ENCODE measurements at regions not wholly inside any gene's neighbourhood (a gene's known extent, or its start where the extent isn't known, plus 50 kb on each side); places are given as distances from the start of the nearest gene placed in this dataset.
"Not testable (repeated sequence)": the region's sequence is repeated elsewhere in the genome, so short reads cannot be mapped to it uniquely, and the experiment has no call there.

- TF ChIP-seq POLR2AphosphoS5 (IDR thresholded peaks at IDR 0.05; ENCODE audit: low read depth, low read length) (no peak), TAF1 (IDR thresholded peaks at IDR 0.05; ENCODE audit: borderline replicate concordance, low read depth, low read length) (no peak), POLR2A (IDR thresholded peaks at IDR 0.05; ENCODE audit: low read depth, low read length) (no peak)
- DNase-seq (ENCODE audit: insufficient read length), result no peak
- no peak for FAIRE-seq
Observed at GRCh38 chr9:7507026-7507425, 292.6 kb downstream of the DMAC1 start.

- FAIRE-seq (no peak), DNase-seq (ENCODE audit: insufficient read length) (no peak)
- TF ChIP-seq TAF1 (IDR thresholded peaks at IDR 0.05; ENCODE audit: borderline replicate concordance, low read depth, low read length) (no peak), POLR2A (IDR thresholded peaks at IDR 0.05; ENCODE audit: low read depth, low read length) (no peak), POLR2AphosphoS5 (IDR thresholded peaks at IDR 0.05; ENCODE audit: low read depth, low read length) (no peak)
Observed at GRCh38 chr9:7500521-7500920, 299.1 kb downstream of the DMAC1 start.

GRCh38 chr9:7491641-7492040 is 307.9 kb downstream of the DMAC1 start:
- DNase-seq (ENCODE audit: insufficient read length) (no peak), FAIRE-seq (no peak)
- no peak for TF ChIP-seq TAF1 (IDR thresholded peaks at IDR 0.05; ENCODE audit: borderline replicate concordance, low read depth, low read length)
- TF ChIP-seq POLR2A (IDR thresholded peaks at IDR 0.05; ENCODE audit: low read depth, low read length), result no peak
- TF ChIP-seq POLR2AphosphoS5 (IDR thresholded peaks at IDR 0.05; ENCODE audit: low read depth, low read length), result no peak

DNA sequence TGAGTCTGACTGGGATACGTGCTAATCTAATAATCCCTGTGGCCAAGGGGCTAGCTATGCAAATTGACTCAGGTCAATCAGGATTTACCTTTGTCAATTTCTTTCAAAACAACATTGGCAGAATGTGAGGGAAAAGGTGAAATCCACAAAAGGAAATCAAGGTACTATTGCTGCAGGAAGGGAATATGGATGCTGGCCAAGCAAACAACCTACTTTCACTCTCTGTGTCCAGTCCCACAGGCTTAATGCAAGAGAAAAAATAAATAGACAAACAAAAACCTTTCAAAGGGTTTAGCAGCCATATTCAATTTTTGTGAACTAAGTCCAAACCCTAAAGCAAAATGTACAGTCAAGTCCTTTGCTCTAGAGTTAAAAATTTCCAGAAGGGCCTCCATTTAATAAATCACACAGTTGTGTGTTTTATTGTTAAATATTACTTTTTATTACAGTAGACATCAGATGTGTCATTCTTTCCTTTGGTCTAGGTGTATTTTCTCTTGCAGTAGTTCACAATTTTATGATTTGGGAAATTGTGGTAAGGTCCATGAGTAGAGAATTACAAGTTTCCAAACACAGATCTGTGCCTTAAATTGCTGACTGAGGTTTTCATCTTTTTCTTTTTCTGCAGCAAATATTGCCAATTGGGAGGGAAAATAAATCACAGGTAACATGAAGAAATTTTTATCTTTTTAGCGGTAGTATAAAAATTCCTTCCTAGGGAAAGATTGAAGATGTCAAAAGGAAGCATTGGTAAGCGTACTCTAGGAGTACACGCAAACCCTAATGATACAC is 309.1 kb downstream of the DMAC1 start:
- no peak for DNase-seq (ENCODE audit: insufficient read length)
- TF ChIP-seq POLR2A (IDR thresholded peaks at IDR 0.05; ENCODE audit: low read depth, low read length) (no peak), TAF1 (IDR thresholded peaks at IDR 0.05; ENCODE audit: borderline replicate concordance, low read depth, low read length) (no peak), POLR2AphosphoS5 (IDR thresholded peaks at IDR 0.05; ENCODE audit: low read depth, low read length) (no peak)
- FAIRE-seq, result no peak

- DNase-seq (ENCODE audit: insufficient read length), result no peak
- FAIRE-seq, result no peak
- TF ChIP-seq POLR2A (IDR thresholded peaks at IDR 0.05; ENCODE audit: low read depth, low read length), result no peak
- no peak for TF ChIP-seq POLR2AphosphoS5 (IDR thresholded peaks at IDR 0.05; ENCODE audit: low read depth, low read length)
- no peak for TF ChIP-seq TAF1 (IDR thresholded peaks at IDR 0.05; ENCODE audit: borderline replicate concordance, low read depth, low read length)
Observed at GRCh38 chr9:7489036-7489435, 310.5 kb downstream of the DMAC1 start.

DNA sequence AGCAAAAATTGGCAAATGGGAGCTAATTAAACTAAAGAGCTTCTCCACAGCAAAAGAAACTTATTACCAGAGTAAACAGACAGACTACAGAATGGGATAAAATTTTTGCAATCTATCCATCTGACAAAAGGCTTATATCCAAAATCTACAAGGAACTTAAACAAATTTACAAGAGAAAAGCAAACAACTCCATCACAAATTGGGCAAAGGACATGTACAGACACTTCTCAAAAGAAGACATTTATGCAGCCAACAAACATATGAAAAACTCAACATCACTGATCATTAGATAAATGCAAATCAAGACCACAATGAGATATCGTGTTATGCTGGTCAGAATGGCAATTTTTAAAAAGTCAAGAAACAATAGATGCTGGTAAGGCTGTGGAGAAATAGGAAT is 315.6 kb downstream of the DMAC1 start:
- not testable (repeated sequence) for FAIRE-seq; DNase-seq (ENCODE audit: insufficient read length)

DNA sequence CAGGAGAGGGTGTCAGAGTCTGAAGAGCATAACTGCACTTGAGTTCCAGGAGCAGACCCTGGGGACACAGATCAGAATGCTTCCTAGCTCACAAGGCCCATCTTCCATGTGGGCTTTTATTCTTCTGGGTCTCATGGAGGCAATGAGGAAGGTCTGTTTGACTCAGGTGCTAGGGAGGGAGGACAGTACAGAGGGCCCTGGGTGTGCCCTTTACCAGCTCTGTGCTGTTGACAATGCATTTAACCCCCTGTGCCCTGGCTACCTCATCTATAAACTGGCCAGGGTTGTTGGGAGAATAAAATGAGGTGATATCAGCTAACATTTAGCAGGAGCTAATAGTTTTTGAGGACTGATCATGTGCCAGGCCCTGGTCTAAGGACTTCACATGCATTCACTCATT is 318.0 kb downstream of the DMAC1 start:
- DNase-seq (ENCODE audit: insufficient read length) (no peak), FAIRE-seq (no peak)
- TF ChIP-seq POLR2AphosphoS5 (IDR thresholded peaks at IDR 0.05; ENCODE audit: low read depth, low read length) (no peak), POLR2A (IDR thresholded peaks at IDR 0.05; ENCODE audit: low read depth, low read length) (no peak), TAF1 (IDR thresholded peaks at IDR 0.05; ENCODE audit: borderline replicate concordance, low read depth, low read length) (no peak)

- no peak for FAIRE-seq
- no peak for TF ChIP-seq POLR2A (IDR thresholded peaks at IDR 0.05; ENCODE audit: low read depth, low read length)
- TF ChIP-seq TAF1 (IDR thresholded peaks at IDR 0.05; ENCODE audit: borderline replicate concordance, low read depth, low read length), result no peak
- no peak for TF ChIP-seq POLR2AphosphoS5 (IDR thresholded peaks at IDR 0.05; ENCODE audit: low read depth, low read length)
- no peak for DNase-seq (ENCODE audit: insufficient read length)
Observed at GRCh38 chr9:7479300-7479699, 320.3 kb downstream of the DMAC1 start.

DNA sequence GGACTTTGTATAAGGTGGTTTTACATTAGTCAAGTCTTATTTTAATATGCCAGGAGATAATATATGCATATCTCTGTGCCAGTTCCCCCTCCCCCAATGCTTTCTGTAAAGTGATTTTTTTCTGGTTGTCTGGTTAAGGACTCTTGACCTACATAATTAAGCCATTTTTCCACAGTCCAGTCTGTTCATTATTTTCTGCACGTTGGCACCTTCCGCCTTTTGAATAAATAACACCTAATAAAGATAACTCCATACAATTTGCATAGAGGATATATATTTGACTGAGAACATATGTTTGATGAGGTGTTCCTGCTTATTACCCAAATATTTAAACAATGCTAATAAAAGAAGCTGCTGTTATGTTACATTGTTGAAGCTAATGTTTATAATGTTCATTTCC is 320.9 kb downstream of the DMAC1 start:
- TF ChIP-seq POLR2AphosphoS5 (IDR thresholded peaks at IDR 0.05; ENCODE audit: low read depth, low read length), result no peak
- no peak for TF ChIP-seq TAF1 (IDR thresholded peaks at IDR 0.05; ENCODE audit: borderline replicate concordance, low read depth, low read length)
- TF ChIP-seq POLR2A (IDR thresholded peaks at IDR 0.05; ENCODE audit: low read depth, low read length), result no peak
- FAIRE-seq, result no peak
- no peak for DNase-seq (ENCODE audit: insufficient read length)

DNA sequence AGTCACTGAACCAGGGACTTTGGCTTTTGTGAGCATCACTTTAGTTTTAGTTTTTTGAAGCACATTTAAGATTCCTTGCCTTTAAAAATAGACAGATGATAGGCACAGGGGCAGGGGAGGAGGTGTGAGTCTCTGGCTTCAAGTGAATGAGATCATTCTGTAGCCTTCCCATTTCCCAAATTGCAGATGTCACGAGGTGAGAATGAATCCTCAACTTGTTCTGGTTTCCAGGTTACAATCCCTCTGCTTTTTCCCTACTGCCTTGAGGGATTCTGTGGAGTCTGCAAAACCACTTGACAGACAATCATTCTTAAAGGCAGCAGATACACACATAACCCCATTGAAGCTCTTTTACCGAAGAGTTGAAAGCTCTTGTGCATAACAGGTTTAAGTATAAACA is 332.4 kb downstream of the DMAC1 start:
- DNase-seq (ENCODE audit: insufficient read length) (no peak), FAIRE-seq (no peak)
- TF ChIP-seq POLR2AphosphoS5 (IDR thresholded peaks at IDR 0.05; ENCODE audit: low read depth, low read length) (no peak), POLR2A (IDR thresholded peaks at IDR 0.05; ENCODE audit: low read depth, low read length) (no peak), TAF1 (IDR thresholded peaks at IDR 0.05; ENCODE audit: borderline replicate concordance, low read depth, low read length) (no peak)

DNA sequence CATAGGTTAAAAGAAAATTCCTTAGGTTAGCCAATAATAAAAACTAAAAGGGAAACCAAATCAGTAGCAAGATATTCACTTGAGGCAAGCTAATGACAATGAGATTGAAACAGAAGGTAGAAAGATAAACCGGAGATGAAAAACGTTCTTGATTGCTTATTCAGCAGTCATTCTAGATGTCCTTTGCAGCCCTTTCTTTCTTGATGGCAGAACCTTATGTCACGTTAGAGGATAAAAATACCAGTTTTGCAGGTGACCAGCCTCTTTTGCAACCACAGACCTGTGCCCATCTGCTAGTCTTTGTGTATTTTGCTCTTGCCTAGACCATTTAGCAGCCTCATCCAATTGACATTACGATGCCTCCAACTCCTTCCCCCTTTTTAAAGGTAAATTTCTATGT is 337.8 kb downstream of the DMAC1 start:
- no peak for TF ChIP-seq POLR2A (IDR thresholded peaks at IDR 0.05; ENCODE audit: low read depth, low read length)
- no peak for TF ChIP-seq TAF1 (IDR thresholded peaks at IDR 0.05; ENCODE audit: borderline replicate concordance, low read depth, low read length)
- no peak for TF ChIP-seq POLR2AphosphoS5 (IDR thresholded peaks at IDR 0.05; ENCODE audit: low read depth, low read length)
- DNase-seq (ENCODE audit: insufficient read length) (no peak), FAIRE-seq (no peak)

- TF ChIP-seq POLR2AphosphoS5 (IDR thresholded peaks at IDR 0.05; ENCODE audit: low read depth, low read length), result no peak
- TF ChIP-seq TAF1 (IDR thresholded peaks at IDR 0.05; ENCODE audit: borderline replicate concordance, low read depth, low read length), result no peak
- TF ChIP-seq POLR2A (IDR thresholded peaks at IDR 0.05; ENCODE audit: low read depth, low read length), result no peak
- no peak for FAIRE-seq
- no peak for DNase-seq (ENCODE audit: insufficient read length)
Observed at GRCh38 chr9:7456793-7457530, 342.6 kb downstream of the DMAC1 start.
